Endothelial cell of umbilical vein (primary cell): ENCODE measurements at regions not wholly inside any gene's neighbourhood (a gene's known extent, or its start where the extent isn't known, plus 50 kb on each side); places are given as distances from the start of the nearest gene placed in this dataset.

Experiments
- BruUV-seq: library from RNA; stranded (reverse); fragments of 400-500 nt; replicated peaks from 2 replicates; lab custom pipeline; 2021; lab: Mats Ljungman, UMichigan
- CTCF ChIA-PET: fragments of 300-600, 350-600 bp; sonication (Branson Sonifier 250); formaldehyde crosslinking; loops from one replicate; lab custom pipeline; 2021; ENCODE audit warnings: antibody characterized with exemption, inconsistent platforms; lab: Charles Lee
- POLR2A ChIA-PET: fragments of 300-600, 350-600 bp; sonication (Branson Sonifier 250); formaldehyde crosslinking; loops from one replicate; lab custom pipeline; 2021; ENCODE audit warnings: antibody characterized with exemption, inconsistent platforms; lab: Charles Lee
- DNase-seq: peaks from one replicate; pipeline ENCODE4 v3.0.0-alpha.2; 2011; ENCODE audit warnings: low read depth, low spot score
- FAIRE-seq: peaks from 2 replicates; lab custom pipeline; 2011; peaks lifted over from hg19 to GRCh38; lab: Jason Lieb, UNC
- H2AFZ ChIP-seq: 2 replicates; pipeline ENCODE4 v1.6.0; 2012; ENCODE audit warnings: low read depth, low read length, control low read depth, inconsistent platforms
- H3K27ac ChIP-seq: 2 replicates; pipeline ENCODE4 v1.5.1; 2011; ENCODE audit warnings: low read depth, mild to moderate bottlenecking, control low read depth, low read length, moderate library complexity; ENCODE audit not compliant: insufficient read depth
- H3K27me3 ChIP-seq, 2 experiments: 2 replicates each; pipeline versions ENCODE4 v1.6.0 to v1.6.1; 2011; ENCODE audit warnings: low read length in 2 of 2, mixed read lengths in 1 of 2; ENCODE audit not compliant: control insufficient read depth in 2 of 2, insufficient read depth in 2 of 2
- H3K36me3 ChIP-seq, 2 experiments: 2 replicates in 1 of 2; 3 replicates in 1 of 2; pipeline ENCODE4 v1.5.1; 2011; ENCODE audit warnings: low read length in 2 of 2, mild to moderate bottlenecking in 1 of 2, moderate library complexity in 1 of 2; ENCODE audit not compliant: control insufficient read depth in 2 of 2, insufficient read depth in 2 of 2; ENCODE audit errors: extremely low read depth in 1 of 2
- H3K4me1 ChIP-seq: 3 replicates; pipeline ENCODE4 v1.5.1; 2011; ENCODE audit warnings: mild to moderate bottlenecking, low read length; ENCODE audit not compliant: control insufficient read depth, insufficient read depth; ENCODE audit errors: extremely low read depth
- H3K4me2 ChIP-seq: 2 replicates; pipeline ENCODE4 v1.6.1; 2011; ENCODE audit warnings: low read length, control low read depth, mixed read lengths; ENCODE audit not compliant: insufficient read depth
- H3K4me3 ChIP-seq, 3 experiments: fragments of 200-600 bp in 1 of 3; sonication (generic), shearing (Covaris generic) in 1 of 3; replicated peaks in 1 of 3; 2 replicates each; pipeline ENCODE4 v1.5.1; 2011 to 2016; ENCODE audit warnings: control low read depth in 3 of 3, low read length in 3 of 3, mild to moderate bottlenecking in 2 of 3, inconsistent platforms in 1 of 3, low read depth in 1 of 3, moderate library complexity in 1 of 3; ENCODE audit not compliant: insufficient read depth in 1 of 3
- H3K79me2 ChIP-seq: 2 replicates; pipeline ENCODE4 v1.6.0; 2012; ENCODE audit warnings: low read length, inconsistent platforms; ENCODE audit not compliant: control insufficient read depth, insufficient read depth
- H3K9ac ChIP-seq: replicated peaks from 2 replicates; pipeline ENCODE3; 2011; ENCODE audit warnings: low read length, control low read depth; ENCODE audit not compliant: insufficient read depth; ENCODE audit errors: extremely low read depth
- H3K9me1 ChIP-seq: replicated peaks from 3 replicates; pipeline ENCODE4 v1.6.0; 2011; ENCODE audit warnings: mild to moderate bottlenecking, low read length; ENCODE audit not compliant: control insufficient read depth, insufficient read depth; ENCODE audit errors: extremely low read depth
- H3K9me3 ChIP-seq: replicated peaks from 2 replicates; pipeline ENCODE4 v1.5.1; 2012; ENCODE audit warnings: low read length, inconsistent platforms; ENCODE audit not compliant: control insufficient read depth, insufficient read depth
- H4K20me1 ChIP-seq: replicated peaks from 2 replicates; pipeline ENCODE3; 2011; ENCODE audit warnings: mild to moderate bottlenecking, low read length; ENCODE audit not compliant: control insufficient read depth, insufficient read depth; ENCODE audit errors: extremely low read depth
- EZH2 ChIP-seq: IDR thresholded peaks from 2 replicates; pipeline ENCODE4 v1.6.1; 2012; ENCODE audit warnings: borderline replicate concordance, low read depth, mild to moderate bottlenecking, moderate library complexity, low read length, inconsistent platforms; ENCODE audit not compliant: severe bottlenecking
- FOS ChIP-seq: IDR thresholded peaks from 2 replicates; pipeline ENCODE4 v1.6.1; 2011; ENCODE audit warnings: mild to moderate bottlenecking, low read length, moderate library complexity, borderline replicate concordance; ENCODE audit not compliant: insufficient read depth
- GATA2 ChIP-seq: IDR thresholded peaks from 2 replicates; pipeline ENCODE4 v1.7.0; 2011; ENCODE audit warnings: low read depth, mild to moderate bottlenecking, moderate library complexity, mixed read lengths, low read length; ENCODE audit not compliant: insufficient read length, insufficient read depth
- JUN ChIP-seq: IDR thresholded peaks from 2 replicates; pipeline ENCODE4 v1.6.1; 2011; ENCODE audit warnings: borderline replicate concordance, low read depth; ENCODE audit not compliant: insufficient read length, insufficient read depth
- MAX ChIP-seq: IDR thresholded peaks from 2 replicates; pipeline ENCODE4 v1.6.1; 2011; ENCODE audit not compliant: insufficient read depth, insufficient read length
- MYC ChIP-seq: IDR thresholded peaks from one replicate; pipeline ENCODE4 v1.6.1; 2011; ENCODE audit warnings: mild to moderate bottlenecking, low read depth, low read length
- POLR2A ChIP-seq: IDR thresholded peaks from 2 replicates; pipeline ENCODE4 v1.6.1; 2012; ENCODE audit warnings: low read depth, mild to moderate bottlenecking, control low read depth, low read length
- POLR2AphosphoS5 ChIP-seq: IDR thresholded peaks from 2 replicates; pipeline ENCODE4 v1.6.1; 2012; ENCODE audit warnings: low read depth, mild to moderate bottlenecking, control low read depth, low read length, moderate library complexity; ENCODE audit not compliant: insufficient read depth
- dilution Hi-C: fragments of 300-500 bp; cut with MboI; formaldehyde crosslinking; loops from one replicate; pipeline ENCODE4 v1.15.0; 2019; ENCODE audit warnings: low sequenced_read_pairs; ENCODE audit not compliant: extremely low pct_ligation_motif_present
- intact Hi-C: fragments of 100-400 bp; cut with micrococcal nuclease; formaldehyde crosslinking; loops from one replicate; pipeline ENCODE4 v1.10.0; 2022
- TF ChIP-seq, protein P1 (sequence below), 2 donors: IDR thresholded peaks; 1 replicate in 1 of 2; 2 replicates in 1 of 2; pipeline ENCODE4 v1.5.1; 2011; ENCODE audit warnings: low read length in 2 of 2, mild to moderate bottlenecking in 2 of 2, moderate library complexity in 2 of 2, control low read depth in 1 of 2, inconsistent platforms in 1 of 2, low read depth in 1 of 2; ENCODE audit not compliant: insufficient read depth in 1 of 2; ENCODE audit errors: extremely low read depth in 1 of 2

DNA sequence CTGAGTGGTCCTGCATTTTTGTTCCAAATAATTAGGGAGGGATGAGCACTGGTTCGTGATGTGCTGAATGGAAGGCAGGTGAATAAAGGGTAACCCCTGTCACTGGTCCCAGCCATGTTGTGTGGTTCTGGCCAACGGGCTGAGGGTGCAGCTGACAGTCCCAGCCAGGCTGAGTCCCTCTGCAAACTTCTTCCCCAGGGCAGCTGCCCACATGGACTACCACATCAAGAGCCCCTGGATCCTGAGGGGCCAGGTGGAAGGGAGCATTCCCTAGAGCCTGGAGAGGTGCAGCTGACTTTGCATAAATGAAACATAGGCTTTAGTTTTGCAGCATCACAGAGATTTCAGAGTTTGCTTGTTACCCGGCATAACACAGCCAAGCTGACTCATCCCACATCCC lies 219.8 kb upstream of the MYT1L start:
- no peak overlapping the region for H3K4me3 ChIP-seq
- H3K79me2 ChIP-seq: no peaks in the 10 kb centered on the region
- no peaks in the 10 kb centered on the region for H3K36me3 ChIP-seq
- intact Hi-C loops: no loop called here
- no peak overlapping the region for H2AFZ ChIP-seq
- H3K4me1 ChIP-seq: no peaks in the 10 kb centered on the region
- H3K4me2 ChIP-seq: no peak overlapping the region
- H3K27me3 ChIP-seq: no peaks in the 10 kb centered on the region
- no peak for TF ChIP-seq MYC
- no peak for TF ChIP-seq POLR2A
- TF ChIP-seq MAX: no peak
- TF ChIP-seq, protein P1, sequence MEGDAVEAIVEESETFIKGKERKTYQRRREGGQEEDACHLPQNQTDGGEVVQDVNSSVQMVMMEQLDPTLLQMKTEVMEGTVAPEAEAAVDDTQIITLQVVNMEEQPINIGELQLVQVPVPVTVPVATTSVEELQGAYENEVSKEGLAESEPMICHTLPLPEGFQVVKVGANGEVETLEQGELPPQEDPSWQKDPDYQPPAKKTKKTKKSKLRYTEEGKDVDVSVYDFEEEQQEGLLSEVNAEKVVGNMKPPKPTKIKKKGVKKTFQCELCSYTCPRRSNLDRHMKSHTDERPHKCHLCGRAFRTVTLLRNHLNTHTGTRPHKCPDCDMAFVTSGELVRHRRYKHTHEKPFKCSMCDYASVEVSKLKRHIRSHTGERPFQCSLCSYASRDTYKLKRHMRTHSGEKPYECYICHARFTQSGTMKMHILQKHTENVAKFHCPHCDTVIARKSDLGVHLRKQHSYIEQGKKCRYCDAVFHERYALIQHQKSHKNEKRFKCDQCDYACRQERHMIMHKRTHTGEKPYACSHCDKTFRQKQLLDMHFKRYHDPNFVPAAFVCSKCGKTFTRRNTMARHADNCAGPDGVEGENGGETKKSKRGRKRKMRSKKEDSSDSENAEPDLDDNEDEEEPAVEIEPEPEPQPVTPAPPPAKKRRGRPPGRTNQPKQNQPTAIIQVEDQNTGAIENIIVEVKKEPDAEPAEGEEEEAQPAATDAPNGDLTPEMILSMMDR (IDR thresholded peaks at IDR 0.05; ENCODE audit: extremely low read depth in 1 of 2, insufficient read depth in 1 of 2, low read depth in 1 of 2, low read length in 2 of 2): no peak
- no peak for TF ChIP-seq GATA2
- TF ChIP-seq POLR2AphosphoS5: no peak
- H3K9me1 ChIP-seq: no peaks in the 10 kb centered on the region
- dilution Hi-C loops: no loop called here
- H4K20me1 ChIP-seq: no peaks in the 10 kb centered on the region
- peaks cover 2% of the 10 kb centered on the region for H3K9me3 ChIP-seq
- FAIRE-seq (no peak), DNase-seq (no peak)
- H3K9ac ChIP-seq: no peak overlapping the region
- CTCF ChIA-PET: no interaction called here
- H3K27ac ChIP-seq: no peak overlapping the region
- no TSS peak for BruUV-seq
- POLR2A ChIA-PET: no interaction called here

GRCh38 chr2:2547911-2548310 lies 216.8 kb upstream of the MYT1L start:
- ChIA-PET CTCF (no interaction called here), POLR2A (no interaction called here)
- H3K27me3 ChIP-seq: no peaks in the 10 kb centered on the region
- intact Hi-C loops (no loop called here), dilution Hi-C loops (no loop called here)
- no peak overlapping the region for H3K27ac ChIP-seq
- no peaks in the 10 kb centered on the region for H3K9me1 ChIP-seq
- H3K4me2 ChIP-seq: no peak overlapping the region
- H3K9ac ChIP-seq: no peak overlapping the region
- no peak for FAIRE-seq
- no peaks in the 10 kb centered on the region for H3K36me3 ChIP-seq
- H3K79me2 ChIP-seq: no peaks in the 10 kb centered on the region
- no peak for TF ChIP-seq JUN
- TF ChIP-seq GATA2: no peak
- TF ChIP-seq EZH2: no peak
- no peak for TF ChIP-seq FOS
- no peak for TF ChIP-seq MAX
- no peak for TF ChIP-seq POLR2A
- TF ChIP-seq MYC: no peak
- TF ChIP-seq, protein P1 (IDR thresholded peaks at IDR 0.05; ENCODE audit: extremely low read depth in 1 of 2, insufficient read depth in 1 of 2, low read depth in 1 of 2, low read length in 2 of 2): no peak
- no peak for TF ChIP-seq POLR2AphosphoS5
- no peak overlapping the region for H3K4me3 ChIP-seq
- no TSS peak for BruUV-seq
- DNase-seq: no peak
- H2AFZ ChIP-seq: no peak overlapping the region
- H3K9me3 ChIP-seq: peaks cover 2% of the 10 kb centered on the region
- no peaks in the 10 kb centered on the region for H3K4me1 ChIP-seq
- no peaks in the 10 kb centered on the region for H4K20me1 ChIP-seq
